Activated CD8-positive, alpha-beta T cell treated with anti-CD3 and anti-CD28 coated beads, Interleukin-2, amount 10 ng/mL, durations not matched to agents 7 days and 5 days (primary cell): ENCODE measurements at regions not wholly inside any gene's neighbourhood (a gene's known extent, or its start where the extent isn't known, plus 50 kb on each side); places are given as distances from the start of the nearest gene placed in this dataset.

Experiments used
- ATAC-seq: fragments of 150-1000 bp; cut with Tn5 transposase; one replicate; pipeline ENCODE4 v1.10.0; 2021; ENCODE audit warnings: moderate library complexity
- CTCF ChIA-PET: fragments of 350-600 bp; sonication (Branson Sonifier 250); formaldehyde crosslinking; loops from one replicate; lab custom pipeline; 2021; ENCODE audit warnings: antibody characterized with exemption; lab: Charles Lee
- POLR2A ChIA-PET: fragments of 350-600 bp; sonication (Branson Sonifier 250); formaldehyde crosslinking; loops from one replicate; lab custom pipeline; 2021; ENCODE audit warnings: antibody characterized with exemption; lab: Charles Lee
- DNase-seq: peaks from one replicate; pipeline ENCODE4 v3.0.0-alpha.2; 2020
- H3K27ac Mint-ChIP-seq: one replicate; pipeline ENCODE4 v1.8.0; 2021; ENCODE audit warnings: mild to moderate bottlenecking, mixed read lengths
- H3K27me3 Mint-ChIP-seq: one replicate; pipeline ENCODE4 v1.8.0; 2021; ENCODE audit warnings: low read depth, mixed read lengths
- H3K36me3 Mint-ChIP-seq: one replicate; pipeline ENCODE4 v1.8.0; 2021; ENCODE audit warnings: low read depth, mixed read lengths
- H3K4me1 Mint-ChIP-seq: one replicate; pipeline ENCODE4 v1.8.0; 2021; ENCODE audit warnings: low read depth, mixed read lengths
- H3K4me3 Mint-ChIP-seq: one replicate; pipeline ENCODE4 v1.8.0; 2021; ENCODE audit warnings: mild to moderate bottlenecking, mixed read lengths
- H3K9me3 Mint-ChIP-seq: one replicate; pipeline ENCODE4 v1.8.0; 2022; ENCODE audit warnings: mixed read lengths; ENCODE audit not compliant: insufficient read depth

GRCh38 chr12:60415351-60415750, 819.5 kb downstream of the SLC16A7 start:
- Mint-ChIP-seq H3K9me3 (peaks cover 18% of the 10 kb centered on the region), H3K36me3 (no peaks in the 10 kb centered on the region), H3K4me1 (no peaks in the 10 kb centered on the region), H3K4me3 (no peak overlapping the region), H3K27ac (no peak overlapping the region), H3K27me3 (no peaks in the 10 kb centered on the region)
- ChIA-PET CTCF (no interaction called here), POLR2A (no interaction called here)
- ATAC-seq, result no peak
- DNase-seq, result no peak

- peaks cover 18% of the 10 kb centered on the region for H3K9me3 Mint-ChIP-seq
- ATAC-seq (no peak), DNase-seq (no peak)
- ChIA-PET POLR2A (no interaction called here), CTCF (no interaction called here)
- H3K36me3 Mint-ChIP-seq, result no peaks in the 10 kb centered on the region
- H3K27ac Mint-ChIP-seq, result no peak overlapping the region
- no peaks in the 10 kb centered on the region for H3K4me1 Mint-ChIP-seq
- no peaks in the 10 kb centered on the region for H3K27me3 Mint-ChIP-seq
- no peak overlapping the region for H3K4me3 Mint-ChIP-seq
Measured at GRCh38 chr12:60419986-60420385, 824.2 kb downstream of the SLC16A7 start.

- no peak for ATAC-seq
- Mint-ChIP-seq H3K4me3 (no peak overlapping the region), H3K36me3 (no peaks in the 10 kb centered on the region), H3K27me3 (no peaks in the 10 kb centered on the region), H3K9me3 (peaks cover 9% of the 10 kb centered on the region), H3K4me1 (no peaks in the 10 kb centered on the region), H3K27ac (no peak overlapping the region)
- DNase-seq, result no peak
- ChIA-PET POLR2A (no interaction called here), CTCF (no interaction called here)
Measured at GRCh38 chr12:60421741-60422140, 825.9 kb downstream of the SLC16A7 start.

- CTCF ChIA-PET, result no interaction called here
- DNase-seq, result no peak
- no peaks in the 10 kb centered on the region for H3K4me1 Mint-ChIP-seq
- H3K36me3 Mint-ChIP-seq, result no peaks in the 10 kb centered on the region
- H3K4me3 Mint-ChIP-seq, result no peak overlapping the region
- ATAC-seq, result no peak
- no peaks in the 10 kb centered on the region for H3K27me3 Mint-ChIP-seq
- POLR2A ChIA-PET, result no interaction called here
- no peak overlapping the region for H3K27ac Mint-ChIP-seq
- H3K9me3 Mint-ChIP-seq, result peaks cover 30% of the 10 kb centered on the region
Measured at GRCh38 chr12:60437297-60437696, 841.5 kb downstream of the SLC16A7 start.

GRCh38 chr12:60441577-60441976, 845.7 kb downstream of the SLC16A7 start:
- no peak overlapping the region for H3K27ac Mint-ChIP-seq
- POLR2A ChIA-PET, result no interaction called here
- ATAC-seq (no peak), DNase-seq (no peak)
- H3K27me3 Mint-ChIP-seq, result no peaks in the 10 kb centered on the region
- peaks cover 24% of the 10 kb centered on the region for H3K9me3 Mint-ChIP-seq
- CTCF ChIA-PET, result no interaction called here
- H3K36me3 Mint-ChIP-seq, result no peaks in the 10 kb centered on the region
- no peak overlapping the region for H3K4me3 Mint-ChIP-seq
- no peaks in the 10 kb centered on the region for H3K4me1 Mint-ChIP-seq

GRCh38 chr12:60451457-60451856, 855.6 kb downstream of the SLC16A7 start:
- Mint-ChIP-seq H3K9me3 (no peaks in the 10 kb centered on the region), H3K4me1 (no peaks in the 10 kb centered on the region), H3K27ac (no peak overlapping the region), H3K4me3 (no peak overlapping the region), H3K36me3 (no peaks in the 10 kb centered on the region), H3K27me3 (no peaks in the 10 kb centered on the region)
- ChIA-PET CTCF (no interaction called here), POLR2A (no interaction called here)
- DNase-seq, result no peak
- no peak for ATAC-seq

GRCh38 chr12:60465060-60465459, 869.2 kb downstream of the SLC16A7 start:
- Mint-ChIP-seq H3K9me3 (peaks cover 5% of the 10 kb centered on the region), H3K4me3 (no peak overlapping the region), H3K36me3 (no peaks in the 10 kb centered on the region), H3K4me1 (no peaks in the 10 kb centered on the region), H3K27ac (no peak overlapping the region), H3K27me3 (no peaks in the 10 kb centered on the region)
- DNase-seq (no peak), ATAC-seq (no peak)
- POLR2A ChIA-PET, result no interaction called here
- CTCF ChIA-PET, result no interaction called here

- no peak overlapping the region for H3K27ac Mint-ChIP-seq
- no peaks in the 10 kb centered on the region for H3K9me3 Mint-ChIP-seq
- no peak overlapping the region for H3K4me3 Mint-ChIP-seq
- H3K36me3 Mint-ChIP-seq, result no peaks in the 10 kb centered on the region
- ChIA-PET POLR2A (no interaction called here), CTCF (no interaction called here)
- no peak for DNase-seq
- no peaks in the 10 kb centered on the region for H3K4me1 Mint-ChIP-seq
- H3K27me3 Mint-ChIP-seq, result no peaks in the 10 kb centered on the region
- ATAC-seq, result no peak
Measured at GRCh38 chr12:60468546-60468945, 872.7 kb downstream of the SLC16A7 start.

- H3K4me1 Mint-ChIP-seq, result no peaks in the 10 kb centered on the region
- CTCF ChIA-PET, result no interaction called here
- POLR2A ChIA-PET, result no interaction called here
- ATAC-seq, result no peak
- no peaks in the 10 kb centered on the region for H3K9me3 Mint-ChIP-seq
- DNase-seq, result no peak
- no peaks in the 10 kb centered on the region for H3K36me3 Mint-ChIP-seq
- no peak overlapping the region for H3K4me3 Mint-ChIP-seq
- H3K27ac Mint-ChIP-seq, result no peak overlapping the region
- H3K27me3 Mint-ChIP-seq, result no peaks in the 10 kb centered on the region
Measured at GRCh38 chr12:60475825-60476224, 880.0 kb downstream of the SLC16A7 start.

- Mint-ChIP-seq H3K4me3 (no peak overlapping the region), H3K27me3 (no peaks in the 10 kb centered on the region), H3K4me1 (no peaks in the 10 kb centered on the region), H3K36me3 (no peaks in the 10 kb centered on the region), H3K27ac (no peak overlapping the region), H3K9me3 (no peaks in the 10 kb centered on the region)
- ChIA-PET POLR2A (no interaction called here), CTCF (no interaction called here)
- ATAC-seq (no peak), DNase-seq (no peak)
Measured at GRCh38 chr12:60487284-60487683, 891.5 kb downstream of the SLC16A7 start.

- no peaks in the 10 kb centered on the region for H3K9me3 Mint-ChIP-seq
- POLR2A ChIA-PET, result no interaction called here
- no peaks in the 10 kb centered on the region for H3K4me1 Mint-ChIP-seq
- H3K27me3 Mint-ChIP-seq, result no peaks in the 10 kb centered on the region
- DNase-seq (no peak), ATAC-seq (no peak)
- H3K36me3 Mint-ChIP-seq, result no peaks in the 10 kb centered on the region
- H3K4me3 Mint-ChIP-seq, result no peak overlapping the region
- no peak overlapping the region for H3K27ac Mint-ChIP-seq
- CTCF ChIA-PET, result no interaction called here
Measured at GRCh38 chr12:60489071-60489470, 893.2 kb downstream of the SLC16A7 start.

GRCh38 chr12:60494244-60494643, 898.4 kb downstream of the SLC16A7 start:
- ATAC-seq, result no peak
- CTCF ChIA-PET, result interaction anchor here (0.7 kb wide), 1 partner anchor 311 kb away, joined by 3 read pairs; no protein-coding TSS in a partner anchor
- POLR2A ChIA-PET, result no interaction called here

GRCh38 chr12:60498656-60499055, 902.8 kb downstream of the SLC16A7 start:
- DNase-seq (no peak), ATAC-seq (no peak)
- no peaks in the 10 kb centered on the region for H3K4me1 Mint-ChIP-seq
- no peaks in the 10 kb centered on the region for H3K36me3 Mint-ChIP-seq
- no peak overlapping the region for H3K4me3 Mint-ChIP-seq
- no peaks in the 10 kb centered on the region for H3K9me3 Mint-ChIP-seq
- ChIA-PET POLR2A (no interaction called here), CTCF (no interaction called here)
- no peaks in the 10 kb centered on the region for H3K27me3 Mint-ChIP-seq
- no peak overlapping the region for H3K27ac Mint-ChIP-seq

More at GRCh38 chr12:60494244-60494643, 898.4 kb downstream of the SLC16A7 start:
- no peaks in the 10 kb centered on the region for H3K9me3 Mint-ChIP-seq
- H3K27me3 Mint-ChIP-seq, result no peaks in the 10 kb centered on the region
- no peaks in the 10 kb centered on the region for H3K36me3 Mint-ChIP-seq
- no peak for DNase-seq
- H3K4me1 Mint-ChIP-seq, result no peaks in the 10 kb centered on the region
- H3K27ac Mint-ChIP-seq, result no peak overlapping the region
- no peak overlapping the region for H3K4me3 Mint-ChIP-seq
